SK-N-SH treated with all-trans-retinoic acid at 6 μM for 48 hours (cell line): ENCODE measurements at regions not wholly inside any gene's neighbourhood (a gene's known extent, or its start where the extent isn't known, plus 50 kb on each side); places are given as distances from the start of the nearest gene placed in this dataset.
"Not testable (repeated sequence)": the region's sequence is repeated elsewhere in the genome, so short reads cannot be mapped to it uniquely, and the experiment has no call there.

Experiments
- ATAC-seq: fragments of 200-7000 bp; cut with Tn5 transposase; 3 replicates; pipeline ENCODE4 v1.9.1; 2020; ENCODE audit warnings: mild to moderate bottlenecking, moderate library complexity
- ARNTL ChIP-seq: fragments of 450-650 bp; formaldehyde crosslinking; IDR thresholded peaks from 2 replicates; pipeline ENCODE4 v1.5.0; 2020; ENCODE audit warnings: low read depth, mild to moderate bottlenecking, moderate library complexity, borderline replicate concordance
- BACH2 ChIP-seq: fragments of 250-450 bp; sonication (Bioruptor Pico); IDR thresholded peaks from 2 replicates; pipeline ENCODE4 v1.9.0; 2021; ENCODE audit warnings: mild to moderate bottlenecking, borderline replicate concordance
- CSDC2 ChIP-seq: fragments of 250-450 bp; sonication (Bioruptor Pico); IDR thresholded peaks from 2 replicates; pipeline ENCODE4 v1.5.0; 2020; ENCODE audit warnings: mild to moderate bottlenecking, moderate library complexity
- CSRNP3 ChIP-seq: fragments of 250-450 bp; sonication (Bioruptor Pico); IDR thresholded peaks from 2 replicates; pipeline ENCODE4 v1.5.1; 2021; ENCODE audit warnings: mild to moderate bottlenecking, moderate library complexity
- ESRRG ChIP-seq: fragments of 250-450 bp; sonication (Bioruptor Pico); IDR thresholded peaks from 2 replicates; pipeline ENCODE4 v1.6.1; 2021; ENCODE audit warnings: mild to moderate bottlenecking
- ISL1 ChIP-seq: fragments of 250-450 bp; sonication (Bioruptor Pico); IDR thresholded peaks from 2 replicates; pipeline ENCODE4 v2.1.2; 2022; ENCODE audit warnings: mild to moderate bottlenecking, moderate library complexity
- OSR1 ChIP-seq: fragments of 250-450 bp; sonication (Bioruptor Pico); IDR thresholded peaks from 2 replicates; pipeline ENCODE4 v1.8.0; 2022; ENCODE audit warnings: moderate library complexity, mild to moderate bottlenecking, inconsistent platforms
- POU6F1 ChIP-seq: fragments of 250-450 bp; sonication (Bioruptor Pico); IDR thresholded peaks from 2 replicates; pipeline ENCODE4 v1.8.0; 2021; ENCODE audit warnings: low read depth, mild to moderate bottlenecking, moderate library complexity, borderline replicate concordance
- RARB ChIP-seq: fragments of 250-450 bp; sonication (Bioruptor Pico); IDR thresholded peaks from 2 replicates; pipeline ENCODE4 v1.8.0; 2021; ENCODE audit warnings: mild to moderate bottlenecking, moderate library complexity
- SNAI2 ChIP-seq: fragments of 250-450 bp; sonication (Bioruptor Pico); IDR thresholded peaks from 2 replicates; pipeline ENCODE4 v1.5.0; 2020; ENCODE audit warnings: mild to moderate bottlenecking, moderate library complexity
- TCF4 ChIP-seq: fragments of 250-450 bp; sonication (Bioruptor Pico); IDR thresholded peaks from 2 replicates; pipeline ENCODE4 v1.8.0; 2021; ENCODE audit warnings: mild to moderate bottlenecking, moderate library complexity, borderline replicate concordance
- TOX ChIP-seq: fragments of 250-450 bp; sonication (Bioruptor Pico); IDR thresholded peaks from 2 replicates; pipeline ENCODE4 v1.8.0; 2021; ENCODE audit warnings: mild to moderate bottlenecking, moderate library complexity, borderline replicate concordance
- TSHZ2 ChIP-seq: fragments of 250-450 bp; sonication (Bioruptor Pico); IDR thresholded peaks from 2 replicates; pipeline ENCODE4 v1.5.0; 2020; ENCODE audit warnings: mild to moderate bottlenecking, moderate library complexity
- ZC3H10 ChIP-seq: fragments of 250-450 bp; sonication (Bioruptor Pico); IDR thresholded peaks from 2 replicates; pipeline ENCODE4 v1.5.1; 2021; ENCODE audit warnings: mild to moderate bottlenecking, moderate library complexity
- ZFP3 ChIP-seq: fragments of 250-450 bp; sonication (Bioruptor Pico); IDR thresholded peaks from 2 replicates; pipeline ENCODE4 v1.5.0; 2020; ENCODE audit warnings: mild to moderate bottlenecking, moderate library complexity
- ZFP30 ChIP-seq: fragments of 450-650 bp; formaldehyde crosslinking; IDR thresholded peaks from 2 replicates; pipeline ENCODE4 v1.5.0; 2022; ENCODE audit warnings: mild to moderate bottlenecking, moderate library complexity
- ZNF565 ChIP-seq: fragments of 450-650 bp; formaldehyde crosslinking; conservative IDR thresholded peaks from 2 replicates; pipeline ENCODE4 v1.5.0; 2020; ENCODE audit warnings: low read depth, mild to moderate bottlenecking, moderate library complexity
- ZNF70 ChIP-seq: fragments of 450-650 bp; formaldehyde crosslinking; IDR thresholded peaks from 2 replicates; pipeline ENCODE4 v1.5.0; 2020; ENCODE audit warnings: mild to moderate bottlenecking, moderate library complexity

- ATAC-seq = no peak
- no peak for TF ChIP-seq ZNF70 (CRISPR knock-in tag)
- no peak for TF ChIP-seq ARNTL (CRISPR knock-in tag)
- TF ChIP-seq BACH2 (CRISPR knock-in tag) = no peak
- no peak for TF ChIP-seq OSR1 (CRISPR knock-in tag)
- no peak for TF ChIP-seq CSDC2 (CRISPR knock-in tag)
- TF ChIP-seq ESRRG (CRISPR knock-in tag) = no peak
- TF ChIP-seq TSHZ2 = no peak
- TF ChIP-seq RARB (CRISPR knock-in tag) = no peak
Measured at GRCh38 chr22:22193923-22194322, 50.7 kb upstream of the VPREB1 start.

- ATAC-seq = not testable (repeated sequence)
Measured at GRCh38 chr22:22193462-22193861, 51.1 kb upstream of the VPREB1 start.

- not testable (repeated sequence) for ATAC-seq
Measured at GRCh38 chr22:22193006-22193405, 51.6 kb upstream of the VPREB1 start.

- not testable (repeated sequence) for ATAC-seq
Measured at GRCh38 chr22:22189796-22190195, 54.8 kb upstream of the VPREB1 start.

- not testable (repeated sequence) for ATAC-seq
Measured at GRCh38 chr22:22187863-22188262, 56.7 kb upstream of the VPREB1 start.

GRCh38 chr22:22187299-22187698, 57.3 kb upstream of the VPREB1 start:
- no peak for TF ChIP-seq ZFP3 (CRISPR knock-in tag)
- TF ChIP-seq ZC3H10 (CRISPR knock-in tag) = no peak
- TF ChIP-seq ZNF70 (CRISPR knock-in tag) = no peak
- no peak for ATAC-seq

- ATAC-seq = no peak
- no peak for TF ChIP-seq ZNF565 (CRISPR knock-in tag)
- no peak for TF ChIP-seq ZFP3 (CRISPR knock-in tag)
- no peak for TF ChIP-seq RARB (CRISPR knock-in tag)
- no peak for TF ChIP-seq ISL1 (CRISPR knock-in tag)
- TF ChIP-seq ZFP30 (CRISPR knock-in tag) = no peak
- TF ChIP-seq TCF4 (CRISPR knock-in tag) = no peak
- TF ChIP-seq TOX (CRISPR knock-in tag) = no peak
- no peak for TF ChIP-seq OSR1 (CRISPR knock-in tag)
- TF ChIP-seq BACH2 (CRISPR knock-in tag) = no peak
- TF ChIP-seq POU6F1 = no peak
- TF ChIP-seq SNAI2 (CRISPR knock-in tag) = no peak
- TF ChIP-seq CSRNP3 = no peak
Measured at GRCh38 chr22:22185844-22186499, 58.6 kb upstream of the VPREB1 start.
